GM20000 (cell line): ENCODE measurements at regions not wholly inside any gene's neighbourhood (a gene's known extent, or its start where the extent isn't known, plus 50 kb on each side); places are given as distances from the start of the nearest gene placed in this dataset.
A peak's percentile ranks its signal among the peaks of the same experiment; 100 is the strongest.
"Not testable (repeated sequence)": the region's sequence is repeated elsewhere in the genome, so short reads cannot be mapped to it uniquely, and the experiment has no call there.

Source experiments
- DNase-seq: peaks from one replicate; pipeline ENCODE4 v3.0.0; 2012; ENCODE audit warnings: low spot score
- TF ChIP-seq, protein P1 (sequence below): IDR thresholded peaks from 2 replicates; pipeline ENCODE4 v1.5.1; 2012; ENCODE audit warnings: mild to moderate bottlenecking, control low read depth; ENCODE audit errors: extremely low read depth, missing control alignments

DNA sequence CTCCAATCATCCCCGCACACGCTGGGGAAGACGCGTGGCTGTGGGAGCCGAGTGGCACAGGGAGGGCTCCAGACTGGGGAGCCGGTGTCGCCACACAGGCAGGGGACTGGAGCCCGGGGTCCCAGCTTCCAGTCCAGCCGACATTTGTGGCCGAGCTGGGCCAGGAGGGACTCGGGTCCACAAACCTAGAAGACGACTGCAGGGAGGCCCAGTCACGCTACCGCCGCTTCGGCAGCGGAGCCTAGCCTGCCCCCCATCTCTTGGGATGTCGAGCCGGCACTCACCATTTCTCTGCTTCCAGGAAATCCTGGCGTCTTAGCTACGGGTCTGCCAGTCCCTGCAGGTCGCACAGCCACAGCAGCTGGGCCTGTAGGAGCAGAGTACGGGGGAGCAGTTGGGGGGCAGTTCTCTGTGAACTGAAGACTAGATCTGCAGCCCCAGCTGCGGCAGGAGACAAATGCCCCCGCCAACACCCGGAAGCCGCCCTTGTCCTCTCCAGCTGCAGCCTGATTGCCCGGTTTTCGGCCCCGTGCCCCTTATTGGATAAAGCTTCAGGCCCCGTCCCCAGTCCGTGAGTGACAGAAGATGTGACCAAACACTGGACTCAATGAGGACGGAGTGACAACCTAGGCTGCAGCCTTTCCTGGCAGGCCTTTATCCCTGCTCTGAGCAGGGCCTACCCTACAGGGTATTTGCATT, 270.7 kb downstream of the ZNF33B start:
- TF ChIP-seq, protein P1, sequence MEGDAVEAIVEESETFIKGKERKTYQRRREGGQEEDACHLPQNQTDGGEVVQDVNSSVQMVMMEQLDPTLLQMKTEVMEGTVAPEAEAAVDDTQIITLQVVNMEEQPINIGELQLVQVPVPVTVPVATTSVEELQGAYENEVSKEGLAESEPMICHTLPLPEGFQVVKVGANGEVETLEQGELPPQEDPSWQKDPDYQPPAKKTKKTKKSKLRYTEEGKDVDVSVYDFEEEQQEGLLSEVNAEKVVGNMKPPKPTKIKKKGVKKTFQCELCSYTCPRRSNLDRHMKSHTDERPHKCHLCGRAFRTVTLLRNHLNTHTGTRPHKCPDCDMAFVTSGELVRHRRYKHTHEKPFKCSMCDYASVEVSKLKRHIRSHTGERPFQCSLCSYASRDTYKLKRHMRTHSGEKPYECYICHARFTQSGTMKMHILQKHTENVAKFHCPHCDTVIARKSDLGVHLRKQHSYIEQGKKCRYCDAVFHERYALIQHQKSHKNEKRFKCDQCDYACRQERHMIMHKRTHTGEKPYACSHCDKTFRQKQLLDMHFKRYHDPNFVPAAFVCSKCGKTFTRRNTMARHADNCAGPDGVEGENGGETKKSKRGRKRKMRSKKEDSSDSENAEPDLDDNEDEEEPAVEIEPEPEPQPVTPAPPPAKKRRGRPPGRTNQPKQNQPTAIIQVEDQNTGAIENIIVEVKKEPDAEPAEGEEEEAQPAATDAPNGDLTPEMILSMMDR = no peak
- peak; percentile 82 for DNase-seq

DNA sequence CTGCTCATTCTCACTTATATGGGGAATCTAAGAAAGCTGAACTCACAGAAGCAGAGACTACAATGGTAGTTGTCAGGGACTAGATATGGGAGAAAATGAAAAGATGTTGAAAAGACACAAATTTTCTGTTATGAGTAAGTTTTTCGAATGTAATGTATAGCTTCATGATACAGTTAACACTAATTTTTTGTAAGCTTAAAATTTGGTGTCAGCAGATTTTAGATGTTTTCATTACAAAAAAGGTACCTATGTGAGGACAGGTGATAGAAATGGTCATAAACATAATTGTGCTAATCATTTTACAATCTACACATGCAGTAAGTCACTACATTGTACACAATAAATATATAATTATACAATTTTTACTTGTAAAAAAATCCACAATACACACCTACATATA, 286.6 kb downstream of the ZNF33B start:
- TF ChIP-seq, protein P1 = no peak

DNA sequence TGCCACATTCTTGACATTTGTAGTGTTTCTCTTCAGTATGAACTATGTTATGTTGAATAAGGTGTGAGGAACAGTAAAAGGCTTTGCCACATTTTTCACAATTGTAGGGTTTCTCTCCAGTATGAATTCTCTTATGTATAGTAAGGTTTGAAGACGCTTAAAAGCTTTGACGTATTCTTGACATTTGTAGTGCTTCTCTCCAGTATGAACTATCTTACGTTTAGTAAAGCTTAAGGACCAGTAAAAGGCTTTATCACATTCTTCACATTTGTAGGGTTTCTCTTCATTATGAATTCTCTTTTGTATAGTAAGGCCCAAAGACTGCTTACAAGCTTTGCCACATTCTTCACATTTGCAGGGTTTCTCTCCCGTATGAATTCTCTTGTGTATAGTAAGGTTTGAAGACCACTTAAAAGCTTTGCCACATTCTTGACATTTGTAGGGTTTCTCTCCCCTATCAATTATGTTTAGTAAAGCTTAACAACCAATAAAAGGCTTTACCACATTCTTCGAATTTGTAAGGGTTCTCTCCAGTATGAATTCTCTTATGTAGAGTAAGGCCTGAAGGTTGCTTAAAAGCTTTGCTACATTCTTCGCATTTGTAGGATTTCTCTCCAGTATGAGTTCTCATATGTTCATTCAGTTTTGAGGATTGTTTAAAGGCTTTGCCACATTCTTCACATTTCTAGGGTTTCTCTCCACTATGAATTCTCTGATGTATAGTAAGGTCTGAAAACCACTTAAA, 301.6 kb downstream of the ZNF33B start:
- not testable (repeated sequence) for DNase-seq

More for the DNA sequence above, 286.6 kb downstream of the ZNF33B start:
- no peak for DNase-seq

DNA sequence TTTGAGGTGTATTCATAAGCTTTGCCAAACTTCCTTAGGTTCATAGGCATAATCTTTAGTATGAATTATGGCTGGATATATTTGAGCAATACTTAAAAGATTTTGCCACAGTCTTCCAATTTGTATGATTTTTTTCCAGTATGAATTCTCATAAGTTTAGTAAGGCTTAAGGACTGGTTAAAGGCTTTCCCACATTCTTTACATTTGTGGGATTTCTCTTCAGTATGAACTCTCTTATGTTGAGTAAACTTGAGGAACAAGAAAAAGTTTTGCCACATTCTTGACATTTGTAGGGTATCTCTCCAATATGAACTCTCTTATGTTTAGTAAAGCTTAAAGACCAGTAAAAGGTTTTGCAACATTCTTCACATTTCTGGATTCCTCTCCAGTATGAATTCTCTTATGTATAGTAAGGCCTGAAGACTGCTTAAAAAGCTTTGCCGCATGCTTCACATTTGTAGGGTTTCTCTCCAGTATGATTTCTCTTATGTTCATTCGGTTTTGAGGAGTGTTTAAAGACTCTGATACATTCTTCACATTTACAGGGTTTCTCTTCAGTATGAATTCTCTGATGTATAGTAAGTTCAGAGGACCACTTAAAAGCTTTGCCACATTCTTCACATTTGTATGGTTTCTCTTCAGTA, 302.6 kb downstream of the ZNF33B start:
- DNase-seq = not testable (repeated sequence)

DNA sequence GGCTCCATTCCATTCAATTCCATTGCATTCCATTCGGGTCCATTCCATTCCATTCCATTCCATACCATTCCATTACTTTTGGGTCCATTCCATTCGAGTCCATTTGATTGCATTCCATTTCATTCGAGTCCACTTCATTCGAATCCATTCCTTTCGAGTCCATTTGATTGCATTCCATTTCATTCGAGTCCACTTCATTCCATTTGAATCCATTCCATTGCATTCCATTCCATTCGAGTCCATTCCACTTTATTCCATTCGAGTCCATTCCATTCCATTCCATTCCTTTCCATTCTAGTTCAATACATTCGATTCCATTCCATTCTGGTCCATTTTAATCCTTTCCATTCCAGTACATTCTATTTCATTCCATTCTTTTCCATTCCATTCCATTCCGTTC, 334.0 kb downstream of the ZNF33B start:
- TF ChIP-seq, protein P1 = no peak

DNA sequence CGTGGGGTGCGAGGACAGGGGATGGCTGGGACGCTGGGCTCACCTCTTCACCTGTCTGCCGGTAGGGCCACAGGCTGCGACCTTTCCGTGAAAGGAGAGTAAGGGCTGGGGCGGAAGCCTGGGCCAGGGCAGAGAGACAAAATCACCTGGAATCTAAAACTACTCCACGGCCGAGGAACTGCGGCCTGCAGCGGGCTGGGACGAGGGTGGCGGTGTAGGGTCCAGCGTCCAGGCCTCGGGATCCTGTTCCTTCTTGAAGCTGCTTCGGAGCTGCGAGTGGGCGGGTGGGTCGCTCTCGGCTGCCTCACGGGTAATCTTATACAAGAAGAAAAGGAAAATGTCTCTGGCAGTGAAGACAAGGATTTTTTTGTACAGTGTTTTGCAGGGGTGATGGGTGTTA, 356.5 kb downstream of the ZNF33B start:
- DNase-seq = not testable (repeated sequence)

More for the DNA sequence above, 334.0 kb downstream of the ZNF33B start:
- no peak for DNase-seq

DNA sequence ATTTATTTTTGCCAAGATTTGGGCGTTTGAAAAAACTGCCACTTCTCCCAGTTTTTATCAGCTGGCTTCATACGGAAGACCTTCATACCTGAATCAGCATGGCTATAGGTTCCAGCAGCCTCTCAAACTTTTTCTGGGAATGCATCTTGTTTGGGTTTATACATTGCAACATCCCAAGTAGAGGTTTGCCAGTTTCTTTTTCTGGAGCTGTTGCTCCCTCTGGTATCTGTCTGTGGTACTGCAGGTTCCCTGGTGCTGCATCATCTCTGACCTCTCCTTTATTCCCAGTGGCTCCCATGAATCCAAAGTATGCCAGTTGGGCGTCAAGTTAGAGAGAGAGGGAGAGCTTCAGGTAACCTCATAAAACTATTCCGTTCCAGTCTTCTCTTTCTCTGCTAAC, 368.6 kb downstream of the ZNF33B start:
- not testable (repeated sequence) for DNase-seq

DNA sequence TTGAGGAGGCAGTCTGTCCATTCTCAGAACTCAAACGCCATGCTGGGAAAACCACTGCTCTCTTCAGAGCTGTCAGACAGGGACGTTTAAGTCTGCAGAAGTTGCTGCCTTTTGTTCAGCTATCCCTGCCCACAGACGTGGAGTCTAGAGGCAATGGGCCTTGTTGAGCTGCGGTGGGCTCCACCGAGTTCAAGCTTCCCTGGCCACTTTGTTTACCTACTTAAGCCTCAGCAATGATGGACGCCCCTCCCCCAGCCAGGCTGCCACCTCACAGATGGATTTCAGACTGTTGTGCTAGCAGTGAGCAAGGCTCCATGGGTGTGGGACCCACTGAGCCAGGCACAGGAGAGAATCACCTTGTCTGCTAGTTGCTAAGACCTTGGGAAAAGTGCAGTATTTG, 375.1 kb downstream of the ZNF33B start:
- DNase-seq = not testable (repeated sequence)

DNA sequence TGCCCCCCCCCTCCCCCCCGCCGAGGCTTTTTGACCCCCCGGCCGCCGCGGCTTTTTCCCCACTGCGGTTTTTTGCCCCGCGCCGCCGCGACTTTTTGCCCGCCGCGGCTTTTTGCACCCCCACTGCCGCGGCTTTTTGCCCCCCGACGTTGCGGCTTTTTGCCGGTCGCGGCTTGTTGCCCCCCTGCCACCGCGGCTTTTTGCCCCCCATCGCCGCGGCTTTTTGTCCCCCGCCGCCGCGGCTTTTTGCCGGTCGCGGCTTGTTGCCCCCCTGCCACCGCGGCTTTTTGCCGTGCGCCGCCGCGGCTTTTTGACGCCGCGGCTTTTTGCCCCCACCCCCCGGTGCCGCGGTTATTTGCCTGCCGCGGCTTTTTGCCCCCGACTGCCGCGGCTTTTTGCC, 395.4 kb downstream of the ZNF33B start:
- DNase-seq = not testable (repeated sequence)

DNA sequence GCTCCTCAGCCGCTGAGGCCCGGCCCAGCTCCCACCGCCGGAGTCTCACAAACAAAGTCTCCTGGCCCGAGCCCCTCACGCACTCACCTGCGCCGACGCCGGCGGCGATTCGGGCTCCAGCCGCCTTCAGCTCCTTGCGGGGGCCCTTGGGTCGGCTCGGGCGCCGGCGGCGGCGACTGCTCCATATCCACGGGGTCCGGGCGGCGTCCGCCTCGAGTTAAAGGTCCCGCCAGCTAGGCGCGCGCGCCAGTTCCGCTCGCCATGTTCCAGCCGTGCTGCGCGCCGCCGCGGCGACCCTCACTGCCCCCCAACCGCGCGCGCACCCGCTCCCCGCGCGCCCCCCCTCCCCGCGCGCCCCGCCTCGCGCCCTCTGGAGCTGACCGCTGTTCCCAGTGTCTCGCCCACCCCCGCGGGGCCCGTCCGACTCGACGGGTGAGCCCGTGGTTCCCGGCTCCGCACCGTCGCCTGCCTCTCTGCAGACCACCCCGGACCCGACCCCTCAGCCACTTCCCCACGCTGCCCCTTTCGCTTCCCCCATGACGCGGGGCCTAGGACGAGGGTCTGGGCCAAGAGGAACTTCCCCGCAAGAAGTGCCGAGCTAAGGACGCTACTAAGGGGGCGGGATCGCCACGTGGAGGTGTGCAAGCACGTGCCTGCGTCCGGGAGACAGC, 396.1 kb downstream of the ZNF33B start:
- DNase-seq = peak; percentile 13

DNA sequence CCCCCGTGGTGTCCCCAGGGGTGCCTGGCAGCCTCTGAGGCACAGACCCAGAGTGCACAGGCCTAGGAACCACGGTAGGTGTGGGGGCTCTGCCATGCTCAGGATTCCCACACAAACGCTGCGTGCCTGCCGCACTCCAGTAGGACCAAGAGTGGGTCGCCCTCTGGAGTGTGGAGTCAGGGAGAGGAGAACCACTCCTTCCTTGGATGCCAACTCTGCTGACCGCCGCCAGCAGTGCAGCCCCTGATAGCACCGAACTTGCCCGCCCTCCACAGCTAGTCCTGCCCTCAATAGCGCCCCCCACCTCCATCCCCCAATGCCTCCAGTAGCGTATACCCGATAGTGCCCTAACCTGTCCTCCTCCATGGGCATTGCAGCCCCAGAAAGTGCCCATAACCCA, 402.0 kb downstream of the ZNF33B start:
- DNase-seq = not testable (repeated sequence)

More for the DNA sequence above, 396.1 kb downstream of the ZNF33B start:
- TF ChIP-seq, protein P1 = no peak

DNA sequence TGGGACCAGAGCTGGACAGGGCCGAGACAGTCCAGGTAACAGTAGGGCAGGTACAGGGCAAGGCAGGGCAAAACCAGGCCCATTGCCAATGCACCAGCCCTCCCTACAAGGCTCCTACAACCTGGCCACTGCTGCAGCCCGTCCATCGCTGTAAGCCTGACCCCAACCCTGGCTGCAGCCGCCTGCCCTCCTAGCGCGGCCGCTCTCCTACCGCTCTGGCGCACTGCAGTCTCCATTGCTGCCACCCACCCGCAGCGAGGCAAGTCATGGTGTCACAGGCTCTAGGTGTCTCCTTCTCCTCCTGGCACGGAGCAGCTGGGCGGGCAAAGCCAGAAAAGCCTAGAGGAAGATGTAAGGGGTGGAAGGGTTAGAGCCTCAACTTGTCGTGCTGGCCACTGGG, 402.6 kb downstream of the ZNF33B start:
- DNase-seq = not testable (repeated sequence)

DNA sequence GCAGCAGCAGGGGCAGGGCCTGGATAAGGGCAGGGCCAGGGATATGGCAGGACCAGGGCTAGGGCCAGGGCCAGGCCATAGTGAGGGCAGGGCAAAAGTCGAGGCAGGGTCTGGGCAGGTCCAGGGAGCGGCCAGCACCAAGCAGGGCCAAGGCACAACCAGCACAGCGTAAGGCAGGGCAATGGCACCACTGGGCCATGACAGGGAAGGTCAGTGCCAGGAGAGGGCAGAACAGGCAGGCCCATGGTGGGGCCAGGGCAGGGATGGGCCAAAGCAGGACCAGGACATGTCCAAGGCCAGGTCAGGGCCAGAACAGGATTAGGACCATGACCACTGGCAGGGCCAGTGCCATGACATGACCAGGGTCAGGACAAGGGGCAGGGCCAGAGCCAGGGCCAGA, 403.1 kb downstream of the ZNF33B start:
- DNase-seq = not testable (repeated sequence)

DNA sequence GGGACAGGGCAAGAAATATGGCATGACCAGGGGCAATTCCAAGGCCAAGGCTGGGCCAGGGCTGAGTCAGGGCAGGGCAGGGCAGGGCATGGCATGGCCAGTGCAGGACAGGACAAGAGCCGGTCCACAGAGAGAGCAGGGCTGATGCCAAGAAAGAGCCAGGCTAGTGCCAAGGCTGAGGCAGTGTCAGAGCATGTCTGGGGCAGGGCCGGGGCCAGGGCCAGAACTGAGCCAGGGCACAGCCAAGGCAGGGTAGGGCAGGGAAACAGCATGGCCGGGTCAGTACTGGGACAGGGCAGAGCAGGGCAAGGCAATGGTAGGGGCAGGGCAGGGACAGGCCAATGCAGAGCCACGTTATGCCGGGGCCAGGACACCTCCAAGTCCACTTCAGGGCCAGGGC, 403.9 kb downstream of the ZNF33B start:
- not testable (repeated sequence) for DNase-seq

DNA sequence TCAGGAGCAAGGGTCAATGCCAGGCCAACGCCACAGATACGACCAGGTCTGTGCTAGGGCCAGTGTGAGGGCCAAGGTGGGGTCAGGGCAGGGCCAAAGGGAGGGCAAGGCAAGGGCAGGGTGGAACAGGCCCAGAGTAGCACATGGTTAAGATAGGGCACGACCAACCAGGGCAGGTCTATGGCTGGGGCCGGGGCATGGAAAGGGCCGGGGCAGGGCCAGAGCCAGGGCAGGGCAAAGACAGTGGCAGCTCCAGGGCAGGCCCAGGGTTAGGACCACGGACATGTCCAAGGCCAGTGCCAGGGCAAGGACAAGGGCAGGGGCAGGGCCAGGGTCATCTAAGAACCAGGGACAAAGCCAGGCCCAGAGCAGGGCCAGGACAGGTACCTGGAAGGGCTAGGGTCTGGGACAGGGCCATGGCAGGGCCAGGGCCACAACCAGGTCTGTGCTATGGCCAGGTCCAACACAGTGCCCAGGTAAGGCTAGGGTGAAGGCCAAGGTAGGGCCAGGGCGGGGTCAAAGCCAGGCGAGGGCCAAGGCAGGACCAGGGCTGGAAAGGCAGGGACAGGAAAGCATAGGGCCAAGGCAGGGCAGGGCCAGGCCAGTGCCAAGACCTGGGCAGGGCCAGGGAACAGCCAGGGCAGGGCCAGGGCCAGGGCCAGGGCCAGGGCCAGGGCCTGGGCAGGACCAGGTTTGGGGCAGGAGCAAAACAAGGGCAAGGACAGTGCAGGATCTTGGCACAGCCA, 404.7 kb downstream of the ZNF33B start:
- not testable (repeated sequence) for DNase-seq
